GM12872 (cell line): ENCODE measurements at regions not wholly inside any gene's neighbourhood (a gene's known extent, or its start where the extent isn't known, plus 50 kb on each side); places are given as distances from the start of the nearest gene placed in this dataset.

Source experiments
- TF ChIP-seq, protein P1 (sequence below): IDR thresholded peaks from 3 replicates; pipeline ENCODE4 v1.5.1; 2011; ENCODE audit warnings: low read depth, mild to moderate bottlenecking, low read length, moderate library complexity; ENCODE audit not compliant: insufficient read depth

DNA sequence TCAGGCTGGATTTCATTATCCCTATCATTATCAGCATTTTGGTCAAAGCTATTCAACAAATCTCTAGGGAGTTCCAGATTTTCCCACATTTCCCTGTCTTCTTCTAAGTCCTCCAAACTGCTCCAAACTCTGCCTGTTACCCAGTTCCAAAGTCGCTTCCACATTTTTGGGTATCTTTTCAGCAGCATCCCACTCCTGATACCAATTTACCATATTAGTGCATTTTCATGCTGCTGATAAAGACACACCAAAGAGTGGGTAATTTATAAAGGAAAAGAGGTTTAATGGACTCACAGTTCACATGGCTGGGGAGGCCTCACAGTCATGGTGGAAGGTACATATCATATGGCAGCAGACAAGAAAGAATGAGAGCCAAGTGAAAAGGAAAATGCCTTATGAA lies 132.8 kb upstream of the SLC7A11 start:
- TF ChIP-seq, protein P1, sequence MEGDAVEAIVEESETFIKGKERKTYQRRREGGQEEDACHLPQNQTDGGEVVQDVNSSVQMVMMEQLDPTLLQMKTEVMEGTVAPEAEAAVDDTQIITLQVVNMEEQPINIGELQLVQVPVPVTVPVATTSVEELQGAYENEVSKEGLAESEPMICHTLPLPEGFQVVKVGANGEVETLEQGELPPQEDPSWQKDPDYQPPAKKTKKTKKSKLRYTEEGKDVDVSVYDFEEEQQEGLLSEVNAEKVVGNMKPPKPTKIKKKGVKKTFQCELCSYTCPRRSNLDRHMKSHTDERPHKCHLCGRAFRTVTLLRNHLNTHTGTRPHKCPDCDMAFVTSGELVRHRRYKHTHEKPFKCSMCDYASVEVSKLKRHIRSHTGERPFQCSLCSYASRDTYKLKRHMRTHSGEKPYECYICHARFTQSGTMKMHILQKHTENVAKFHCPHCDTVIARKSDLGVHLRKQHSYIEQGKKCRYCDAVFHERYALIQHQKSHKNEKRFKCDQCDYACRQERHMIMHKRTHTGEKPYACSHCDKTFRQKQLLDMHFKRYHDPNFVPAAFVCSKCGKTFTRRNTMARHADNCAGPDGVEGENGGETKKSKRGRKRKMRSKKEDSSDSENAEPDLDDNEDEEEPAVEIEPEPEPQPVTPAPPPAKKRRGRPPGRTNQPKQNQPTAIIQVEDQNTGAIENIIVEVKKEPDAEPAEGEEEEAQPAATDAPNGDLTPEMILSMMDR: no peak

DNA sequence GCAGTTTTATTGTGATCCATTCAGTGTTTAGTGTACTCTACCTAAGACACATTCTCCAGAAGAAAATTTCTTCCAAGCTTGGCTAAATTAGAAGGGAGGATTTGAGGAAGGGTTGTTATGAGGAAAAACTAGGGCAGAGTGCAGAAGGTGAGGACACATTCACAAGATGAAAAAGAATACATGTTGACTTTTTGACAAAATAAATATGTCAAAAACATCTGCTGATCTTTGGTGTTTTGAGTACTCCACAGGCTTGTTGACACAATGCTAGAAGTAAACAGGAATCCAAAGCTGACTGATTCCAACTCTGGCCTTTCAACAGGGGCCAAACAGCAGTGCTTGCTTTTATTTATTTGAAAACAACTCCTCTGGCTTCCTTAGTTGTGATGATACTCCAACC lies 125.8 kb upstream of the SLC7A11 start:
- TF ChIP-seq, protein P1: no peak

DNA sequence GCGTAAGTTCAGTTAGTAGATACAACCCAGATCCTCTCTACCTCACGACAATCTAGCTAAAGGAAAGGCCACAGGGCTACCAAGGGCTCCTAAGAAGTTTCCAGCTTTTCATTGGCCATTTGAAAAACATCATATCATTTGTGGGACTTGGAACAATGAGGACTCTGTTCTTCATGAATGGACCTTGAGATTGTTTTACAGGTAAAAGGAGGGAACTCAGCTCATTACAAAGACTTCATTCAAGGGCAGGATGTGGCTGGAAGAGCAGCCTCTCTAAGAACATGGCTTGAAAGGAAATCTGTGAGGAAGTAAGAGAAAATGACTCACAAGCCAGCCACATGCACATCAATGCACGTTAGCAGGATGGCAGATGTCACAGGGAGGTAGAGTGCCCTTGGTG lies 105.9 kb upstream of the SLC7A11 start:
- TF ChIP-seq, protein P1: no peak

DNA sequence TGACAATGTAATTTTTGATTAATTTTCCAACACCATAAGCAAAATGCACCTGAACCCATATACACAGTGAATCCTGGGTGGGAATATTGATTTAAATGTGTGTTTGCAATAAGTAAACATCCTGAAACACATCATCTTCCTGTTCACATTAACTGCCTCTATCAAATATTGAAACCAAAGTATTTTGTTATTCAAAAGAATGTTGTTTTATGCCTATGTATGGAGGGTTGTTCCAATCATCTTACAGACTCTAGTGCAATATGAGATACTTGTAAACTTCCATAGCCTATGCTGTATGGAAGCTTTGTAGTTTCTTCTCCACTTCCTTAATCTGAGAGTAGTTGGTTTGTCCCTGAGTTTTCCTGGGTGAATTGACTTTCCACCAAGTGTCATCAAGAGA lies 105.4 kb upstream of the SLC7A11 start:
- TF ChIP-seq, protein P1: no peak

DNA sequence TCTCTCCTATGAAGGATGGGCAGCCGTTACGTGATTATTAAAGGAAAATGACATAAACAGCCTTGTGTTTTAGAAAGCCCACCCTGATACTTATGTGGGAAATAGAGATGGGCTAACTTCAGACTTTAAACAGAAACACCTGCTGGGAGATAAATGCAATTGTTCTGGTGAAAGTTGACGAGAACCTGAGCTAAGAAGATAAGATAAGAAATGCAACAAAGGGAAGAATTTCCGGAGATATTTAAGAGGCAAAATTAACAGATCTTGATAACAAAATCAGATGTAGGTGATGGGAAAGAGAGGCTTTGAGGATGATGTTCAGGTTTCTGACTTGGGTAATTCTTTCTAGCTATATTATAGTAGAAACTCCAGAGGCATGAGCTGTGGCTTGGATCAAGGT lies 102.7 kb upstream of the SLC7A11 start:
- TF ChIP-seq, protein P1: no peak

DNA sequence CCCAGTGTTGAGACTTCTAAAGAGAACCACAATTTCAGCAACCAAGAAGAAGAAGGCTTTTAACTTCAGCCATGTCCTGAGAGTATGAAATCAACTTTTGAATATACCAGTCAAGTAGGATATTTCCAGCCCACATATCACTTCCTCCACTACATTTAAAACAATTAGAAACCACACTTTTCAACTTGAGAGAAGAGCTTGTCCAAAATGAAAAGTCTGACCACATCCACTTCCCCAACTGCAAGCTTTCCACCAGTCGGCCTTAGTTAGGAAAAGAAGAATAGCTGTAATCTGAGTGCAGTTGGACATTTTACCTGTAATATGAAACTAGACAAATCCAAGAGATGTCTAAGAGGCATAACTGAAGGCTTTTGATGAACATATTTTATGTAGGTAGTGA lies 101.9 kb upstream of the SLC7A11 start:
- TF ChIP-seq, protein P1: no peak

DNA sequence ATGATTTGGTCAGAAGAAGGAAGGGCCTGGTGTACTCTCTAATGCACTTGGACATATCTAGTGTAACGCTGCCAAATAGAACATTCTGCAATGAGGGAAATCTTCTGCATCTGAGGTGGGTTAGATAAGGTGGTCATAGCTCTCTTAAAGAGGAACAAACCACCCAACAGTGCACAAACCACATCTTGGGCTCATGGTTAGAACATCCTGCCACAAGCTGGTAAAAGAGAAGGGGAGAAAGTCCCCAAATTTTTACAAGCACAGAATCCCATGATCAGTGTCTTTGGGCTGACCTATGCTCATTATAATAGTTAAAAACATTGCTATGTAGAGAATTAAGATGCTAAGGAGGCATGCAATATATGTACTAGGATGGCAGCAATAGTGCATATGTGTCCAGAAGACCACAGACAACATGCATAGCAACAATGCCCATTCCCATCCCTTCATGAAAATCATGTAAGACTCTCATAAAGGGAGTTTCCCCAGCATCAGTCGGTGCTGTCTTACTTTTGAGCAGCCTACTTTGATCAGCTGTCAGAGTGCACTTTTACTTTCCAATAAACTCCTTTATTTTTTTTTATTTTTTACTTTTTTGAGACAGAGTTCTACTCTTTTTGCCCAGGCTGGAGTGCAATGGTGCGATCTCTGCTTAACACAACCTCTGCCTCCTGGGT lies 99.7 kb upstream of the SLC7A11 start:
- TF ChIP-seq, protein P1: no peak
